SK-N-SH (cell line): ENCODE measurements at regions not wholly inside any gene's neighbourhood (a gene's known extent, or its start where the extent isn't known, plus 50 kb on each side); places are given as distances from the start of the nearest gene placed in this dataset.

Experiments used
- CTCF ChIA-PET: fragments of 300-600, 350-600 bp; formaldehyde crosslinking; extraction: SDS; loops from one replicate; lab custom pipeline; 2021; lab: Yijun Ruan, JAX
- POLR2A ChIA-PET: fragments of 350-600 bp; sonication (Branson Sonifier 250); formaldehyde crosslinking; extraction: SDS; loops from one replicate; lab custom pipeline; 2020; ENCODE audit warnings: antibody characterized with exemption, inconsistent platforms; lab: Yijun Ruan, JAX
- DNase-seq: peaks from one replicate; pipeline ENCODE4 v3.0.0; 2012
- H2AFZ ChIP-seq: fragments of 200-600 bp; sonication (generic); 2 replicates; pipeline ENCODE4 v1.8.1; 2016; ENCODE audit warnings: antibody characterized with exemption, mild to moderate bottlenecking, low read depth
- H3F3A ChIP-seq: fragments of 200-600 bp; sonication (generic); replicated peaks from 2 replicates; pipeline ENCODE3; 2016; ENCODE audit warnings: antibody characterized with exemption, mild to moderate bottlenecking; ENCODE audit not compliant: insufficient read depth
- H3K27ac ChIP-seq, 2 experiments: fragments of 200-500 bp in 1 of 2; fragments of 200-600 bp in 1 of 2; sonication (Bioruptor generic) in 1 of 2; sonication (generic), shearing (Covaris generic) in 1 of 2; 2 replicates each; pipeline versions ENCODE4 v1.5.1 to v1.6.1; 2014 to 2016; ENCODE audit warnings: low read depth in 2 of 2, inconsistent platforms in 1 of 2, low read length in 1 of 2, mild to moderate bottlenecking in 1 of 2, mixed read lengths in 1 of 2
- H3K27me3 ChIP-seq: fragments of 200-600 bp; sonication (generic), shearing (Covaris generic); 2 replicates; pipeline ENCODE4 v1.6.1; 2016; ENCODE audit warnings: mixed run types; ENCODE audit not compliant: insufficient read depth
- H3K36me3 ChIP-seq, 2 experiments: fragments of 200-500 bp in 1 of 2; fragments of 200-600 bp in 1 of 2; sonication (Bioruptor generic) in 1 of 2; sonication (generic) in 1 of 2; replicated peaks in 1 of 2; 2 replicates each; pipeline versions ENCODE3 to v1.5.1; 2014 to 2016; ENCODE audit warnings: low read length in 1 of 2, mild to moderate bottlenecking in 1 of 2; ENCODE audit not compliant: insufficient read depth in 2 of 2, control insufficient read depth in 1 of 2
- H3K4me1 ChIP-seq, 2 experiments: fragments of 200-500 bp in 1 of 2; fragments of 200-600 bp in 1 of 2; sonication (Bioruptor generic) in 1 of 2; sonication (generic), shearing (Covaris generic) in 1 of 2; 2 replicates each; pipeline versions ENCODE4 v1.5.1 to v1.6.1; 2014 to 2016; ENCODE audit warnings: low read depth in 1 of 2, low read length in 1 of 2, mixed run types in 1 of 2; ENCODE audit not compliant: insufficient read depth in 2 of 2, control insufficient read depth in 1 of 2
- H3K4me2 ChIP-seq: fragments of 200-600 bp; sonication (generic), shearing (Covaris generic); 2 replicates; pipeline ENCODE4 v1.6.1; 2017; ENCODE audit warnings: mixed run types
- H3K4me3 ChIP-seq, 2 experiments: fragments of 200-500 bp in 1 of 2; fragments of 200-600 bp in 1 of 2; sonication (Bioruptor generic) in 1 of 2; sonication (generic), shearing (Covaris generic) in 1 of 2; 2 replicates each; pipeline versions ENCODE4 v1.5.1 to v1.8.1; 2014 to 2016; ENCODE audit warnings: low read depth in 2 of 2, inconsistent platforms in 1 of 2, low read length in 1 of 2, mild to moderate bottlenecking in 1 of 2, mixed read lengths in 1 of 2, moderate library complexity in 1 of 2
- H3K79me2 ChIP-seq: fragments of 200-600 bp; sonication (generic); 2 replicates; pipeline ENCODE4 v1.8.1; 2017; ENCODE audit warnings: mild to moderate bottlenecking; ENCODE audit not compliant: insufficient read depth
- H3K9ac ChIP-seq: fragments of 200-600 bp; sonication (generic); 2 replicates; pipeline ENCODE4 v1.6.1; 2017; ENCODE audit warnings: mixed run types
- H3K9me2 ChIP-seq: fragments of 200-600 bp; sonication (generic); 2 replicates; pipeline ENCODE4 v1.6.1; 2017; ENCODE audit warnings: mixed run types
- H3K9me3 ChIP-seq: fragments of 200-600 bp; sonication (generic); 2 replicates; pipeline ENCODE4 v1.6.1; 2017; ENCODE audit warnings: mixed run types, mild to moderate bottlenecking, moderate library complexity
- H4K20me1 ChIP-seq: fragments of 200-600 bp; sonication (generic); 2 replicates; pipeline ENCODE4 v1.6.1; 2017; ENCODE audit warnings: mild to moderate bottlenecking, mixed run types; ENCODE audit not compliant: insufficient read depth
- CHD2 ChIP-seq: fragments of 150-350 bp; IDR thresholded peaks from 2 replicates; pipeline ENCODE4 v1.6.1; 2018; ENCODE audit warnings: low read length; ENCODE audit not compliant: partially characterized antibody
- EP300 ChIP-seq, 2 experiments: IDR thresholded peaks; 2 replicates each; pipeline versions ENCODE4 v1.4.0 to v1.6.1; 2012; ENCODE audit warnings: borderline replicate concordance in 1 of 2, low read depth in 1 of 2, low read length in 1 of 2
- FOXJ3 ChIP-seq: sonication (generic); formaldehyde crosslinking; IDR thresholded peaks from 2 replicates; pipeline ENCODE4 v1.5.1; 2020; ENCODE audit warnings: mild to moderate bottlenecking, missing genetic modification reagents
- GATA2 ChIP-seq: sonication (generic); formaldehyde crosslinking; IDR thresholded peaks from 2 replicates; pipeline ENCODE4 v1.5.0; 2020; ENCODE audit warnings: mild to moderate bottlenecking, missing genetic modification reagents
- JUND ChIP-seq: IDR thresholded peaks from 2 replicates; pipeline ENCODE4 v1.4.0; 2012
- MAX ChIP-seq: IDR thresholded peaks from 2 replicates; pipeline ENCODE4 v1.4.0; 2012; ENCODE audit warnings: low read depth
- MXI1 ChIP-seq: IDR thresholded peaks from 2 replicates; pipeline ENCODE4 v1.6.1; 2012; ENCODE audit warnings: mild to moderate bottlenecking, low read depth, low read length, improper control_type of control experiment
- NRF1 ChIP-seq: IDR thresholded peaks from 2 replicates; pipeline ENCODE4 v1.6.1; 2012; ENCODE audit warnings: low read depth, mild to moderate bottlenecking, low read length
- PBX3 ChIP-seq: IDR thresholded peaks from 2 replicates; pipeline ENCODE4; 2012
- RAD21 ChIP-seq: IDR thresholded peaks from 2 replicates; pipeline ENCODE4 v1.6.1; 2012; ENCODE audit warnings: mild to moderate bottlenecking, low read length
- RCOR1 ChIP-seq: fragments of 150-350 bp; IDR thresholded peaks from 2 replicates; pipeline ENCODE4 v1.6.1; 2017; ENCODE audit warnings: antibody characterized with exemption, low read length
- RFX5 ChIP-seq: IDR thresholded peaks from 2 replicates; pipeline ENCODE4 v1.6.1; 2012; ENCODE audit warnings: mild to moderate bottlenecking, improper control_type of control experiment, low read length
- SIN3A ChIP-seq: IDR thresholded peaks from 2 replicates; pipeline ENCODE4 v1.6.1; 2012; ENCODE audit warnings: low read depth, mild to moderate bottlenecking, low read length, moderate library complexity, borderline replicate concordance
- SMC3 ChIP-seq: IDR thresholded peaks from 2 replicates; pipeline ENCODE4 v1.6.1; 2012; ENCODE audit warnings: low read depth, low read length, improper control_type of control experiment
- TAF1 ChIP-seq: IDR thresholded peaks from 2 replicates; pipeline ENCODE4 v1.6.1; 2012; ENCODE audit warnings: low read depth, mild to moderate bottlenecking, low read length, moderate library complexity, borderline replicate concordance
- USF1 ChIP-seq: IDR thresholded peaks from 2 replicates; pipeline ENCODE4 v1.4.0; 2012; ENCODE audit warnings: low read depth, borderline replicate concordance
- USF2 ChIP-seq: fragments of 150-350 bp; IDR thresholded peaks from 2 replicates; pipeline ENCODE4 v1.6.1; 2017; ENCODE audit warnings: antibody characterized with exemption, low read length, low read depth, borderline replicate concordance
- YY1 ChIP-seq: IDR thresholded peaks from 2 replicates; pipeline ENCODE4 v1.4.0; 2012; ENCODE audit warnings: low read depth, mild to moderate bottlenecking
- ZBTB33 ChIP-seq: IDR thresholded peaks from 2 replicates; pipeline ENCODE4 v1.4.0; 2012; ENCODE audit warnings: low read depth, borderline replicate concordance
- WGBS: methylation state at CpG from one replicate; pipeline ENCODE4 v1.1.6; 2017; ENCODE audit warnings: low lambda C conversion rate; 5-methylcytosine and 5-hydroxymethylcytosine counted together

GRCh38 chr2:228703152-228703551, 521.7 kb upstream of the SPHKAP start:
- H3K4me2 ChIP-seq, result no peak overlapping the region
- H3F3A ChIP-seq, result no peaks in the 10 kb centered on the region
- no peaks in the 10 kb centered on the region for H3K36me3 ChIP-seq
- ChIA-PET CTCF (no interaction called here), POLR2A (no interaction called here)
- H2AFZ ChIP-seq, result no peak overlapping the region
- H3K9ac ChIP-seq, result no peak overlapping the region
- no peaks in the 10 kb centered on the region for H4K20me1 ChIP-seq
- H3K9me2 ChIP-seq, result no peaks in the 10 kb centered on the region
- H3K4me1 ChIP-seq, result peaks cover 0 to 4% of the 10 kb centered on the region in 2 experiments; a peak in 1 of 4 replicates
- no peaks in the 10 kb centered on the region for H3K9me3 ChIP-seq
- peak; percentile 47 for DNase-seq
- TF ChIP-seq RFX5 (no peak), SMC3 (no peak), FOXJ3 (no peak), NRF1 (no peak), GATA2 (peak; percentile 21; the same call in 1 of the 2 replicates), MXI1 (peak; percentile 63), ZBTB33 (no peak), PBX3 (no peak), TAF1 (no peak), EP300 (IDR thresholded peaks at IDR 0.05; ENCODE audit: borderline replicate concordance in 1 of 2, low read depth in 1 of 2, low read length in 1 of 2) (peak in 1 of 2 experiments; percentile 64; a peak in 2 of 4 replicates), YY1 (no peak), RCOR1 (peak; percentile 18; the same call in 1 of the 2 replicates), RAD21 (0 out of 2 replicates have a peak, but pooled peaks have one; percentile 8), SIN3A (no peak), MAX (no peak)
- no peak overlapping the region for H3K4me3 ChIP-seq
- no peaks in the 10 kb centered on the region for H3K27me3 ChIP-seq
- no peaks in the 10 kb centered on the region for H3K79me2 ChIP-seq
- H3K27ac ChIP-seq, result peak overlapping the region in 1 of 2 experiments; percentile 60; a peak in 2 of 4 replicates
- WGBS, result 10% methylated on average over 6 of the region's 6 CpGs

GRCh38 chr2:228701506-228701905, 520.0 kb upstream of the SPHKAP start:
- CTCF ChIA-PET, result no interaction called here
- no peaks in the 10 kb centered on the region for H4K20me1 ChIP-seq
- TF ChIP-seq USF1 (no peak), GATA2 (no peak), CHD2 (no peak), USF2 (no peak), SMC3 (no peak), TAF1 (no peak), JUND (no peak), MAX (no peak), MXI1 (no peak)
- no peaks in the 10 kb centered on the region for H3F3A ChIP-seq
- H3K9me3 ChIP-seq, result no peaks in the 10 kb centered on the region
- H3K27ac ChIP-seq, result no peak overlapping the region
- H3K4me2 ChIP-seq, result no peak overlapping the region
- no peaks in the 10 kb centered on the region for H3K27me3 ChIP-seq
- peaks cover 0 to 4% of the 10 kb centered on the region in 2 experiments; a peak in 1 of 4 replicates for H3K4me1 ChIP-seq
- POLR2A ChIA-PET, result interaction anchor here (0.7 kb wide), 1 partner anchor 1072 kb away, joined by 4 read pairs; no protein-coding TSS in a partner anchor
- DNase-seq, result no peak
- no peak overlapping the region for H3K9ac ChIP-seq
- no peak overlapping the region for H3K4me3 ChIP-seq
- H3K79me2 ChIP-seq, result no peaks in the 10 kb centered on the region
- H3K36me3 ChIP-seq, result no peaks in the 10 kb centered on the region
- no peak overlapping the region for H2AFZ ChIP-seq
- no peaks in the 10 kb centered on the region for H3K9me2 ChIP-seq
